BE2C (cell line): ENCODE measurements at regions not wholly inside any gene's neighbourhood (a gene's known extent, or its start where the extent isn't known, plus 50 kb on each side); places are given as distances from the start of the nearest gene placed in this dataset.

Experiments
- DNase-seq: peaks from one replicate; pipeline ENCODE4 v3.0.0-alpha.2; 2020
- H3K27me3 ChIP-seq: fragments of 250-450 bp; sonication (Bioruptor Pico); 2 replicates; pipeline ENCODE4 v1.5.1; 2020; ENCODE audit warnings: mild to moderate bottlenecking
- H3K36me3 ChIP-seq: fragments of 250-450 bp; sonication (Bioruptor Pico); 2 replicates; pipeline ENCODE4 v1.5.1; 2020; ENCODE audit warnings: mild to moderate bottlenecking
- H3K4me1 ChIP-seq: fragments of 250-450 bp; sonication (Bioruptor Pico); 2 replicates; pipeline ENCODE4 v1.5.1; 2020
- H3K4me3 ChIP-seq: 2 replicates; pipeline ENCODE4 v1.5.1; 2011; ENCODE audit warnings: low read depth, low read length
- H3K9me3 ChIP-seq: fragments of 250-450 bp; sonication (Bioruptor Pico); 2 replicates; pipeline ENCODE4 v1.5.1; 2020
- CTCF ChIP-seq: IDR thresholded peaks from 2 replicates; pipeline ENCODE4 v1.5.1; 2012; ENCODE audit warnings: mild to moderate bottlenecking, low read depth, low read length

DNA sequence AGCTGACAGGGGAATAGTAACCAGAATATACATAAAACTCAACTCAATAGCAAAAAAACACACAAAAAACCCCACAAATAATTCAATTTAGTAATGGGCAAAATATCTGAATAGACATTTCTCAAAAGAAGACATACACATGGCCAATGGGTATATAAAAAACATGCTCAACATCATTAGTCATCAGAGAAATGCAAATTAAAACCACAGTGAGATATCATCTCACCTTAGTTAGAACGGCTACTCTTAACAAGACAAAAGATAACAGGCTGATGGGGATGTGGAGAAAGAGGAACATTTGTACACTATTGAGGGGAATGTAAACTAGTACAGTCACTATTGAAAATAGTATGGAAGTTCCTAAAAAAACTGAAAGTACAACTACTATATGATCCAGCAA is 678.6 kb downstream of the MECOM start:
- DNase-seq = no peak
- no peak for TF ChIP-seq CTCF
- no peaks in the 10 kb centered on the region for H3K36me3 ChIP-seq
- H3K9me3 ChIP-seq = no peaks in the 10 kb centered on the region
- H3K4me1 ChIP-seq = no peaks in the 10 kb centered on the region
- H3K27me3 ChIP-seq = no peaks in the 10 kb centered on the region
- no peak overlapping the region for H3K4me3 ChIP-seq

DNA sequence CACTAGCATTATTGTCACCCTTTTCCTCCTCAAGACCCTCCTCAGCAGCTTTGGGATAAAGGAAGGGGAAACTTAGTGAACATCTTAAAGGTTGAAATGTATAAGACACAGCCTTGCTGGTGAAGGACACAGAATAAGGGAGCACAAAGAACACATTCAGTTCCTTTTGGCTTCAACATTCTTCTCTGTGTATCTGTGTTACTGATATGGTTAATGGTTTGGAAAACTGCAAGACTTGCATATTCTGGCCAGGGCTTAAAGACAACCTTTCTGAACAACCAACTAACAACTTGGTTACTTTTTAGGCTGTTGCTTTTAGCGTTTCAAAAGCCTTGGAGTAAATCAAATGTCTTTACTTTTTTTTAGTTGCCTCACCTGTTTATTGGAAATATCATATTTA is 680.5 kb downstream of the MECOM start:
- H3K36me3 ChIP-seq = no peaks in the 10 kb centered on the region
- H3K4me3 ChIP-seq = no peak overlapping the region
- H3K27me3 ChIP-seq = no peaks in the 10 kb centered on the region
- TF ChIP-seq CTCF = no peak
- no peaks in the 10 kb centered on the region for H3K4me1 ChIP-seq
- DNase-seq = no peak
- H3K9me3 ChIP-seq = no peaks in the 10 kb centered on the region

- TF ChIP-seq CTCF = no peak
These were observed 682.1 kb downstream of the MECOM start for GRCh38 chr3:168981396-168981795.

DNA sequence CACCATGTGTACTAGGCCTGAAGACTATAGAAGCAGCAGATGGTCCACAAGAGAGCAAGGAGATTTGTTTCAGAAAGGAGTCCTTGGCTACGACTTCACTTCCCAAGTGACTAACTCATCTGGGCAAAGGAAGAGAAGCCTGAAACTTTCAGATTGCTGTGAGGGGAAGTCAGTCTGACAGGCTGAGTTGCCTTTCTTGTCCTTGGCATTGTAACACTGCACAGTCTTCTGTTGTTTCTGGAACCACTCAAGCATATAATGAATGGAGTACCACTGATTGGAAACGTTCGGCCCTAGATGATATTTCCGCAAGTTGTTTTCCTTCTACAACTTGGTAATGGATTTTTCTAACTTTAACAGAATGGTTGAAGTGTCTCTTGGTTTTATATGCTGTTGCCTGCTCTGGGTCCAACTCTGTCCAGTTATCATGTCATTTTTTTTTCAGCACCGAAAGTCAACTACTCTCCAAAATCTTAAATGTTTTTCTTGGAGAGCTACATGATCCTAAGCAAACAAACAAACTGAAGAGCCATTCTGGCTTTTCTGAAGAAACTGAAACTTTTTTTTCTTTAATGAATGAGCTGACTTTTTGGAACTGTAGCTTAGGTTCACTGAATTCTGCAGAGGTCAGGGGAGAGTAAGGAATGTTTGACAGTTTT is 685.7 kb downstream of the MECOM start:
- Histone ChIP-seq H3K4me1 (no peaks in the 10 kb centered on the region), H3K9me3 (no peaks in the 10 kb centered on the region), H3K27me3 (no peaks in the 10 kb centered on the region), H3K4me3 (no peak overlapping the region), H3K36me3 (no peaks in the 10 kb centered on the region)
- no peak for TF ChIP-seq CTCF
- no peak for DNase-seq

More at GRCh38 chr3:168981396-168981795, 682.1 kb downstream of the MECOM start:
- Histone ChIP-seq H3K4me1 (no peaks in the 10 kb centered on the region), H3K36me3 (no peaks in the 10 kb centered on the region), H3K4me3 (no peak overlapping the region), H3K27me3 (no peaks in the 10 kb centered on the region), H3K9me3 (no peaks in the 10 kb centered on the region)
- no peak for DNase-seq

- no peak for TF ChIP-seq CTCF
- H3K27me3 ChIP-seq = no peaks in the 10 kb centered on the region
These were observed 686.5 kb downstream of the MECOM start for GRCh38 chr3:168976969-168977368.

DNA sequence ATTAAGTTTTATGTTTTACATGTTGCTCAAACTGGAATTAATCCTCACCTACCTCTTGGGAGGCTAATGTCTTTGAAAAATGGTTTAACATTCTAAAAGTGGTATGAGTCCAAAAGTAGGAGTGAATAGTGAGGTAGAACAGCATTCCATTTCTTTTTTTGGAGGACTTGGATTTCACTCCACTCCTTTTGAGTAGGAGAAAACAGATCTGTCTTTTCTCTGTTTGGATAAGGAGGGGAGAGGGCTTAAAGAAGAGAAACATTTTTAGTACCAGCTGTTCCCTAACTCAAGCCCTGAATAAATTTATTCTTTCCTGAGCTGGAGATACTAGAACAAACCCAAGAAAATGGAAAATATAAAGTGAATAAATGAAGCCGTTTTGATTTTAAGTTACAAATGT is 687.9 kb downstream of the MECOM start:
- H3K4me1 ChIP-seq = no peaks in the 10 kb centered on the region

More at GRCh38 chr3:168976969-168977368, 686.5 kb downstream of the MECOM start:
- H3K36me3 ChIP-seq = no peaks in the 10 kb centered on the region
- H3K4me1 ChIP-seq = no peaks in the 10 kb centered on the region
- H3K4me3 ChIP-seq = no peak overlapping the region
- H3K9me3 ChIP-seq = no peaks in the 10 kb centered on the region
- DNase-seq = no peak

More for the DNA sequence above, 687.9 kb downstream of the MECOM start:
- Histone ChIP-seq H3K36me3 (no peaks in the 10 kb centered on the region), H3K9me3 (no peaks in the 10 kb centered on the region), H3K4me3 (no peak overlapping the region), H3K27me3 (no peaks in the 10 kb centered on the region)
- no peak for TF ChIP-seq CTCF
- no peak for DNase-seq
